ENCODE measurements at regions not wholly inside any gene's neighbourhood (a gene's known extent, or its start where the extent isn't known, plus 50 kb on each side); places are given as distances from the start of the nearest gene placed in this dataset.
"Not testable (repeated sequence)": the region's sequence is repeated elsewhere in the genome, so short reads cannot be mapped to it uniquely, and the experiment has no call there.

DNA sequence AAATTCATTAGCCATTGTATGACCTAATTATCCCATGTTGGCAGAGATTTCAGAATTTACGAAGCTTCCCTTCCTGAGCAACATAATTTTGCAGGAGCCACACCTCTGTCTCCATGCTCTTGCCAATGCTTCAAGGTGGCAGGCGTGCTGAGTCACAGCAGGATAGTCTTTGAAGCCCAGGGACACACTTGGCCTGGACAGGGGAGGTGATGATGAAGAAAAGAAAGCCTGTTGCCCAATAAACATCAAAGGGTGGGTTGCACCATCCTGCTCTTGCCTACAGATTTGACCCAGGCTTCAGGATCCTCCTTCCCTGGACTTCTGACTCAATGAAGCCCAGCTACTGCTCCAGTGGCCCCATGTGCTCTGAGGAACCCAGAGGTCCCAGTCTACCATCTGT, 117.1 kb downstream of the MINAR1 start:
- intact Hi-C loops (cut with micrococcal nuclease): no loop called here
- Mint-ChIP-seq H3K27ac (no peak overlapping the region), H3K27me3 (ENCODE audit: insufficient read depth) (peaks cover 5% of the 10 kb centered on the region), H3K4me3 (no peak overlapping the region), H3K36me3 (ENCODE audit: low read depth) (no peaks in the 10 kb centered on the region), H3K9me3 (no peaks in the 10 kb centered on the region), H3K4me1 (ENCODE audit: low read depth) (no peaks in the 10 kb centered on the region)
- no peak for DNase-seq (ENCODE audit: low spot score)

DNA sequence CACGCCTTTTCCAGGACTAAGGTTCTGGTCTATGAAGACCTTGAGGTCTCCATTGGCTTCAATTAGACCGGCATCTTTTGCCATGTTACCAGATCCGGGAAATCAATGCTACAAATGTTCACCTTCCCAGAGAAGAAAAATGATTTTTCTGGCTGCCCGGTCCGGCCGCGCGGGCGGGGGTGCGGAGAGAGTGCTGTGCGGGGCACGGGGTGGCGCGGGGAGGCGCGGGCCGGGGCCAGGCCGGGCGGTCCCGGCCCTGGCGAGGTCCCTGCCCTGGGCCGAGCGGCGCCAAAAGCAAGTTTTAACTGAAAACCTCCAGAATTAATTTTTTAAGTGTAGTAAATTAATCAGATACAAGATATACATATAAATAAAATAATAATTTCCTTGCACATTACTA, 128.2 kb downstream of the MINAR1 start:
- H3K4me1 Mint-ChIP-seq (ENCODE audit: low read depth): no peaks in the 10 kb centered on the region
- H3K27ac Mint-ChIP-seq: no peak overlapping the region
- no peak overlapping the region for H3K4me3 Mint-ChIP-seq
- no peaks in the 10 kb centered on the region for H3K9me3 Mint-ChIP-seq
- intact Hi-C loops (cut with micrococcal nuclease): no loop called here
- no peak for DNase-seq (ENCODE audit: low spot score)
- peaks cover 10% of the 10 kb centered on the region for H3K27me3 Mint-ChIP-seq (ENCODE audit: insufficient read depth)
- H3K36me3 Mint-ChIP-seq (ENCODE audit: low read depth): no peaks in the 10 kb centered on the region

DNA sequence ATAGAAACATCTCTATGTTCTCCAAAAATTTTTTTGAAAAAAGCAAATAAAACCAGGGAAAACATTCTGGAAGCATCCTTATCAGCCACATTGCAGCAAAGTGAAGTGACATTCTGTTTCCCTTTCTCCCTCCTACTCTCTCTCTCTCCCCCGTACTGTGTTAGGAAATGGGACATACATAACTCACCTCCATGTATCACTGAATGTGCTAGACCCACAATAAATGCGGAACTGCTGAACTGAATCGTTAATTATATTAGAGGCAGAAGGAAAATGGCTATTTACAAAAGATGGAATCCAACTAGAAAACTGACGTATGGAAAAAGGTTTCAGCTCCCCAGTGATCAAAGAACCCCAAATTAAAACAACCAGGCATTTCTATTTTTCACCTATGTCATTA, 129.8 kb downstream of the MINAR1 start:
- no peak for DNase-seq (ENCODE audit: low spot score)
- Mint-ChIP-seq H3K36me3 (ENCODE audit: low read depth) (no peaks in the 10 kb centered on the region), H3K4me3 (no peak overlapping the region), H3K4me1 (ENCODE audit: low read depth) (no peaks in the 10 kb centered on the region), H3K27ac (no peak overlapping the region), H3K9me3 (no peaks in the 10 kb centered on the region), H3K27me3 (ENCODE audit: insufficient read depth) (peaks cover 10% of the 10 kb centered on the region)
- intact Hi-C loops (cut with micrococcal nuclease): no loop called here

DNA sequence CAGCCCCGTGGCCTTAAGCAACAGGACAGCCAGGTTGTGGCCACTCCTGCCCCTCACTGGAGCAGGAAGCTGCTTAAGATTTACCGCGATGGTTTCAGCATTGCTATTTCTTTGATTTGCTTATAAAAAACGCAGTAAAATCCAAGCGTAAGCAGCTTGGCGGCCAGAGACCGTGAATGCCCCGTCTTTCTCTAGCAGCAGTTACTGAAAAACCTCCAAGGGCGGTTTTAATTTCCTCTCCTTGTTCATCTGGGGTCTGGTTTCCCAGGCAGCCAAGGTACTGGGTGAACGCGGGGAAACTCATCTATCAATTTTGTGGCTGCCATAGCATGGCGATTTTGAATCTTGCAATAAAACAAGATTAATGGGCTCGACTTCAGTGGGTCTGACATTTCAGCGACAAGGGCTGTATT, 130.3 kb downstream of the MINAR1 start:
- Mint-ChIP-seq H3K4me1 (ENCODE audit: low read depth) (no peaks in the 10 kb centered on the region), H3K36me3 (ENCODE audit: low read depth) (no peaks in the 10 kb centered on the region), H3K27me3 (ENCODE audit: insufficient read depth) (peaks cover 10% of the 10 kb centered on the region), H3K9me3 (no peaks in the 10 kb centered on the region), H3K27ac (no peak overlapping the region), H3K4me3 (no peak overlapping the region)
- no peak for DNase-seq (ENCODE audit: low spot score)
- intact Hi-C loops (cut with micrococcal nuclease): no loop called here

DNA sequence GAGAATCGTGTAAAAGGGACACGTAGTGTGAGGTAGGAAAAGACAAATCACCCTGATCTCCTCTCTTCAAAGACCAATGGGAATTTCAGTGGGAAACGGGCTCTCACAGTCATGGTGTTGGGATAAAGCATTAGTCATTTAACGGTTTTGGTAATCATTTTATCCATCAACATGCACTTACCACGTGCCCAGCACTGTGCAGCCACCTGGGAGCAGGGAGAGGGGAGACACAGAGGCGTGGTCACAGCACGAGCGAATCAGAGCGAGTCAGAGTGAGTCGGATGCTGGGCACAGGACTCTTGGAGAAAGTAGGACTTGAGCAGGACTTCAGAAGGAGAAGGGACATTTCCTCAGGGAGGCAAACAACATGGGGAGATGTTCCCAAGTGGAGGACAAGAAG, 130.8 kb downstream of the MINAR1 start:
- peaks cover 10% of the 10 kb centered on the region for H3K27me3 Mint-ChIP-seq (ENCODE audit: insufficient read depth)
- no peaks in the 10 kb centered on the region for H3K4me1 Mint-ChIP-seq (ENCODE audit: low read depth)
- DNase-seq (ENCODE audit: low spot score): no peak
- no peaks in the 10 kb centered on the region for H3K36me3 Mint-ChIP-seq (ENCODE audit: low read depth)
- H3K9me3 Mint-ChIP-seq: no peaks in the 10 kb centered on the region
- H3K27ac Mint-ChIP-seq: no peak overlapping the region
- H3K4me3 Mint-ChIP-seq: no peak overlapping the region
- intact Hi-C loops (cut with micrococcal nuclease): no loop called here

DNA sequence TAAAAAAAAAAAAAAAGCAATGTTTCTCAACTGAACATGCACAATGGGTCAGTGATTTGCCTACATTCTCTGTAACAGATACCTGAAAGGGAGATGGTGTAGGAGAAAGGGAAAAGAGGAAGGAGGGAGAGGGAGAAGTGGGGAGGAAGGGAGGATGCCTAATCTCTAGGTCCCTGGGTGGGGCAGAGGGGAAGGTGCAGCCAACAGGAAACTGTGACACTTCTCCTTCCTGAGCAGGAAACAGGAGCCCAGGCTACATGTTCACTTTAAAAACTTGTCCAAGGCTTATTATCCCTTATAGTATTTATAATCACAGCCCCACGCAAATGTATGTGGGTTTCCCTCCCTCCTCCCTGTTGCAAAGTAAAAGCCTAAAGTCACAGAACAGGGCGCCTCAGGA, 137.9 kb downstream of the MINAR1 start:
- H3K4me3 Mint-ChIP-seq: no peak overlapping the region
- intact Hi-C loops (cut with micrococcal nuclease): no loop called here
- no peaks in the 10 kb centered on the region for H3K4me1 Mint-ChIP-seq (ENCODE audit: low read depth)
- no peaks in the 10 kb centered on the region for H3K9me3 Mint-ChIP-seq
- H3K27ac Mint-ChIP-seq: no peak overlapping the region
- no peak for DNase-seq (ENCODE audit: low spot score)
- no peaks in the 10 kb centered on the region for H3K36me3 Mint-ChIP-seq (ENCODE audit: low read depth)
- peaks cover 3% of the 10 kb centered on the region for H3K27me3 Mint-ChIP-seq (ENCODE audit: insufficient read depth)

DNA sequence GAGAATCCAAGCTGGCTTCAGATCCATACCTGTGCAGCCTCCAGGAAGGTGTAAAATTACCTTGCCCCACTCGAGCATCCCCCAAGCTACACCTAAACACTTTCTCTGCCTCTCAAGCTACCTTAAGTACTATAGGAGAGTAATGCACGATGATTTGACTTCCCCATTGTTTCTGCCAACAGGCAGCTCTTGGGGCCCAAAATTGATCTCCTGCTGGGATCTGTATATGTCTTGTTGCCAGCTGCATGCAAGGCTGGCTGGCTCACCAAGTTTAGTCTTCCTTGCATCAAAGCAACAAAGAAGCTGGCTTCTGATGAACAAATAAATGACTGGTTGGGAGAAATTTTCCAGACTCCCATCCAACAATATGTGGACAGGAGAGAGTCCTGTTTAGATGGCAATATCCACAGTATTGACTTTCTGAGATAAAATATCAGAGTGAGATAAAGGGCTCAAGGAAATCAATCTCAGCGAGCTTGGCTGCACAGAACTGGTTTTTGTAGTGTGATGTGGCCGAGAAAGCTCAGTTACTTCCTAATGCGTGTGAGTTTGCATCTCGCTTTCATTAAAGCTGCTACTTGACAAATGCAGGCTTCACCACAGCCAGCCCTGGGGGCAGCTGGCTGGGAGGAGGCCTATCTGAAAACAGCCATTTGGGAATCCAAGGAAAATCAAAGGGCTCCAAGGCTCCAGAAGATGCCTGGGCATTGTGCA, 140.7 kb downstream of the MINAR1 start:
- H3K9me3 Mint-ChIP-seq: no peaks in the 10 kb centered on the region
- H3K36me3 Mint-ChIP-seq (ENCODE audit: low read depth): no peaks in the 10 kb centered on the region
- intact Hi-C loops (cut with micrococcal nuclease): no loop called here
- no peak overlapping the region for H3K27ac Mint-ChIP-seq
- H3K27me3 Mint-ChIP-seq (ENCODE audit: insufficient read depth): peaks cover 3% of the 10 kb centered on the region
- H3K4me3 Mint-ChIP-seq: no peak overlapping the region
- DNase-seq (ENCODE audit: low spot score): no peak
- H3K4me1 Mint-ChIP-seq (ENCODE audit: low read depth): no peaks in the 10 kb centered on the region

DNA sequence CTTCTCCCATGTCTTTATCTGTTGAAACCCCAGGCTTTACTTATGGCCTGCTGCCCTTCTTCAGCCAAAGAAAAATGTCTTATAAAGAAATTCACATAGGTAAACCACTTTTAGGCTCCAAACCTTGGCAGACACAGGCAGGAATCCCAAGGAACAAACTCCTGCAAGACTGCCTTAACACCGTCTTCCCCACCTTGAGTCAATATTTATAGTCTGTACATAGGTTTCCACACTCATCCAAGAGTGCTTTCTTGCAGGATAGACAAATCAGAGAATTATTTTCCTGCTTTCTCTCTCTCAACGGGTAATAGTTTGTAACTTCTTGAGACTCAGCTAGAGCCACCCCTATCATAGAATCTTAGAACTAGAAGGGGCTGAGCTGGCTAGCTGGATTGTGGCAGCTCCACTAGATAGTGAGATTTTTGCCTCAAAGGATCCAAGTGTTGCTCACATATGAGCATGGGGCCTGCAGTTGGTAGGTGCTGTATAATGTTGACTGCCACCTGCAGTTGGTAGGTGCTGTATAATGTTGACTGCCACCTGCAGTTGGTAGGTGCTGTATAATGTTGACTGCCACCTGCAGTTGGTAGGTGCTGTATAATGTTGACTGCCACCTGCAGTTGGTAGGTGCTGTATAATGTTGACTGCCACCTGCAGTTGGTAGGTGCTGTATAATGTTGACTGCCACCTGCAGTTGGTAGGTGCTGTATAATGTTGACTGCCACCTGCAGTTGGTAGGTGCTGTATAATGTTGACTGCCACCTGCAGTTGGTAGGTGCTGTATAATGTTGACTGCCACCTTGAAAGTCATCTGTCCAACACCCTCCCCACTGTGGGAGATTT, 142.5 kb downstream of the MINAR1 start:
- DNase-seq (ENCODE audit: low spot score); H3K36me3 Mint-ChIP-seq (ENCODE audit: low read depth); H3K4me3 Mint-ChIP-seq; intact Hi-C loops (cut with micrococcal nuclease); H3K27ac Mint-ChIP-seq; H3K27me3 Mint-ChIP-seq (ENCODE audit: insufficient read depth); H3K9me3 Mint-ChIP-seq; H3K4me1 Mint-ChIP-seq (ENCODE audit: low read depth): not testable (repeated sequence)

DNA sequence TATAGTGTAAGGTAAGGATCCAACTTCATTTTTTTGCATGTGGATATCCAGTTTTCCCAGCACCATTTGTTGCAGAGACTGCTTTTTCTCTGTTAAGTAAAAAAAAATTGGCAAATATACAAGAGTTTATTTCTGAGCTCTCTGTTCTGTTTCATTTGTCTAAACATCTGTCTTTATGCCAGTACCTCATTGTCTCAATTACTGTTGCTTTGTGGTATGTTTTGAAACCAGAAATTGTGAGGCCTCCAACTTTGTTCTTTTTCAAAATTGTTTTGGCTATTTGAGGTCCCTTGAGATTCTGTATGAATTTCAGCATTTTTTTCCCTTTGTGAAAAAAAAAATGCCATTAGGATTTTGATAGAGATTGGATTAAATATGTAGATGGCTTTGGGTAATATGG, 150.5 kb downstream of the MINAR1 start:
- Mint-ChIP-seq H3K27ac (no peak overlapping the region), H3K36me3 (ENCODE audit: low read depth) (no peaks in the 10 kb centered on the region), H3K4me1 (ENCODE audit: low read depth) (no peaks in the 10 kb centered on the region), H3K27me3 (ENCODE audit: insufficient read depth) (peaks cover 10% of the 10 kb centered on the region), H3K4me3 (no peak overlapping the region), H3K9me3 (no peaks in the 10 kb centered on the region)
- no peak for DNase-seq (ENCODE audit: low spot score)
- intact Hi-C loops (cut with micrococcal nuclease): no loop called here

DNA sequence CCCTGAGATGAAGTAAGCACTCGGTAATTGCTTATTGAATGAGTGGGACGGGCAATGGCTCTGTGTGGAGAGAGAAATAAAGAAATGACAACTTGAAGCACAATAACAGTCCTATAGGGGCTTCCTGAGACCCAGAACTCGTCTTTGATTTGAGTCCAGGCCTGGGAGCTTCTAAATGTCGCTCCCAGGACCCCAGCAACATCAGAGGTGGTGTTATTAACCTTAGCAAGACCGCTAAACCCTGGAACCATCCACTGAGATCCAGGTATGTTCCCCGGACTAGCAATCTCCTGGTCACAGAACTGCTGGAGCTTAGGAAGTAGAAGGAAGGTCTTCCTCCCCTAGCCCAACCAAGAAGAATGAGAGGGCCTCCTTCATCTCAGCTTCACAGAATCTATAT, 160.0 kb downstream of the MINAR1 start:
- Mint-ChIP-seq H3K9me3 (no peaks in the 10 kb centered on the region), H3K4me3 (no peak overlapping the region), H3K36me3 (ENCODE audit: low read depth) (no peaks in the 10 kb centered on the region), H3K27ac (no peak overlapping the region), H3K4me1 (ENCODE audit: low read depth) (no peaks in the 10 kb centered on the region), H3K27me3 (ENCODE audit: insufficient read depth) (peaks cover 18% of the 10 kb centered on the region)
- no peak for DNase-seq (ENCODE audit: low spot score)
- intact Hi-C loops (cut with micrococcal nuclease): no loop called here

DNA sequence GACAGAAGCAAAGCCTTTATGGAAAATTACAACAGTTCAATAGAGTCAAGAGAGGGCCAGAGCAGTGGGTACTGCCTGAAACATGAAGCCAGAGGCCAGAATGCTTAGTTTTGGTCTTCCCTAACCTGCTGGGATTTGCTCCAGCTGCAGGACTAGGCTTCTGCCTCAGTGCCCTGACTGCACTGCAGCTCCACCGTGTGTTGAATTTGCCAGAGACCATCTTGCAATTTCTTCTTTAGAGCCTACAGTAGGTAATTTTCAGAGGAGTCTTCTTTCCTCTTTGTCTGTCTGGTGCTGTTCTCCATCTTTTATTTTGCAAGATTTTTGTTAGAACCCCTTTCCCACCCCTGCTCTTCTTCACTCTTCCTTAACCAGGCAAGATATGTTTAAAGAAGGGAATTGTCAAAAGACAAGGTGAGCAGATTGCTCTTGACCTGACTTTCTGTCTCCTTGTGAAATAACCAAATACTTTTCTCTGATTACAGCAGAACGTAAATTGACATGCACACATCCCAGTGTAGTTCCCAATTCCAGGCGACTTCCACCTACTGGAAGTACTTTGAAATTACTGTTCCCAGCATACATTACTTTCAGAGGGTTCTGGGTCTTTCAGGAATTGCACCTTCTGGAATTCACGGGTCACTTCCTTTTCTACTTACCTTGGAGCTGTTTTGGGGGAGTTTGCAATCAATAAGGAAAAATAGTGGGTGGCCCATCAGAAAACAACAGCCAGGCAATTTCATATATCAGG, 161.2 kb downstream of the MINAR1 start:
- H3K36me3 Mint-ChIP-seq (ENCODE audit: low read depth): no peaks in the 10 kb centered on the region
- no peaks in the 10 kb centered on the region for H3K9me3 Mint-ChIP-seq
- peaks cover 14% of the 10 kb centered on the region for H3K27me3 Mint-ChIP-seq (ENCODE audit: insufficient read depth)
- no peak overlapping the region for H3K4me3 Mint-ChIP-seq
- no peaks in the 10 kb centered on the region for H3K4me1 Mint-ChIP-seq (ENCODE audit: low read depth)
- intact Hi-C loops (cut with micrococcal nuclease): no loop called here
- no peak overlapping the region for H3K27ac Mint-ChIP-seq
- DNase-seq (ENCODE audit: low spot score): no peak

DNA sequence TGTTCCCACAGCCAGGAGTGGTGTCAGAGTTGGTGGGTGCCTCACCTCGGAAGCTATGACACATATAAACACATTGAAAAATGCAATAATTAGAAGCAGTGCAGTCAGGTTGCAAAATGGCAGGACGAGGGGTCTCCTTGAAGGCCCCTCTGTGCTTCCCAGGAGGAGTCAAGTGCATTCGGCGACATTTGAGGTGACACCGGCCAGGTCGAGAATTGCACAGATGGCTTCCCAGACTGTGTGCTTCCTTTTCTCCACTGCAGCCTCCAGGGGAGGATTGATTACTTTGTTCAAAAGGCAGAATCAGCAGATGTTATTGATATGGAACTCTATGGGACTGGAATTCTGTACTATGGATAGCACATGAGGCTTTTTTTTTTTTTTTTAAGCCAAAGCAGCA, 163.2 kb downstream of the MINAR1 start:
- Mint-ChIP-seq H3K9me3 (no peaks in the 10 kb centered on the region), H3K36me3 (ENCODE audit: low read depth) (no peaks in the 10 kb centered on the region), H3K4me1 (ENCODE audit: low read depth) (no peaks in the 10 kb centered on the region), H3K27me3 (ENCODE audit: insufficient read depth) (peaks cover 9% of the 10 kb centered on the region), H3K27ac (no peak overlapping the region), H3K4me3 (no peak overlapping the region)
- DNase-seq (ENCODE audit: low spot score): no peak
- intact Hi-C loops (cut with micrococcal nuclease): no loop called here

DNA sequence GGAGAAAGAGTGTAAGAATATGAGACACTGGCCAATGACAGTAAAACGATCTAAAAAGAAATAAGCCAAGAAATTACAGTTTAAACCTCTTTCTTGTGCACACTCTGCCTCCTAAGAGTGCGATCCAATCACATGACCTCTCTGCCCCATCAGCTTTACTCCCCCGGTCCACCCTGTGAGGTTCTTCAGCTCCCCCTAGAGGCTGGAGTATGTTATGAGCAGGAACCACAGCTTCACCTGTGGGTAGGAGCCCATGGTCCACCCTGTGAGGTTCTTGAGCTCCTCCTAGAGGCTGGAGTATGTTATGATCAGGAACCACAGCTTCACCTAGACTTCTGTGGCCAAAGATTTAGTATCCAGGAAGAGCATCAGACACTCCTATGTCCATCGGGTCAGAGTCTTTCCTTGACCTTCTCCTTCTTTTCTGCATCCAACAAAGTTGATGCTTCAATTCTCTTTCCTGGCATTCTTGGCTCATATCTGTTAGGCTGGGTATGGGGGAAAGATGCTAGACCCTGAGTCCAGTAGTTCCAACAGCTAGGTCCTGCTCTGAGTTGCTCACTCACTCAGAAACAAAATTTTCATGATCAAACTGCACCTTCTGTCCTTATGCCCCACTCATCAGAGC, 164.0 kb downstream of the MINAR1 start:
- Mint-ChIP-seq H3K36me3 (ENCODE audit: low read depth) (no peaks in the 10 kb centered on the region), H3K4me3 (no peak overlapping the region), H3K9me3 (no peaks in the 10 kb centered on the region), H3K27ac (no peak overlapping the region), H3K4me1 (ENCODE audit: low read depth) (no peaks in the 10 kb centered on the region), H3K27me3 (ENCODE audit: insufficient read depth) (peaks cover 9% of the 10 kb centered on the region)
- intact Hi-C loops (cut with micrococcal nuclease): loop anchor here (1.0 to 2.0 kb wide), 4 partner anchors 81 to 397 kb away; no protein-coding TSS in a partner anchor
- peak; percentile 51 for DNase-seq (ENCODE audit: low spot score)

Data from activated T-helper 1 cell treated with anti-CD3 and anti-CD28 coated beads, Interleukin-12 subunit alpha, Interleukin-12 subunit beta, Interleukin-2, Interleukin-4 antibody, amounts not matched to agents 30 ng/mL and 10 ng/mL and 1 ng/mL, durations not matched to agents 14 hours and 24 hours and 36 hours (primary cell).